ENCODE measurements at regions not wholly inside any gene's neighbourhood (a gene's known extent, or its start where the extent isn't known, plus 50 kb on each side); places are given as distances from the start of the nearest gene placed in this dataset.

- no peak for TF ChIP-seq CTCF (IDR thresholded peaks at IDR 0.05; ENCODE audit: unreplicated experiment)
- Mint-ChIP-seq H3K9me3 (ENCODE audit: low read depth) (peaks cover 12% of the 10 kb centered on the region), H3K4me3 (ENCODE audit: low read depth) (no peak overlapping the region), H3K36me3 (ENCODE audit: insufficient read depth) (no peaks in the 10 kb centered on the region), H3K27me3 (peaks cover 13% of the 10 kb centered on the region), H3K27ac (no peak overlapping the region), H3K4me1 (ENCODE audit: low read depth) (peaks cover 1% of the 10 kb centered on the region)
- DNase-seq (ENCODE audit: low spot score, unreplicated experiment) = no peak
Measured at GRCh38 chr5:133876266-133876665, 92.2 kb downstream of the C5orf15 start.

GRCh38 chr5:133875179-133875578, 93.2 kb downstream of the C5orf15 start:
- Mint-ChIP-seq H3K36me3 (ENCODE audit: insufficient read depth) (no peaks in the 10 kb centered on the region), H3K4me3 (ENCODE audit: low read depth) (no peak overlapping the region), H3K9me3 (ENCODE audit: low read depth) (peaks cover 12% of the 10 kb centered on the region), H3K27ac (no peak overlapping the region), H3K27me3 (peaks cover 18% of the 10 kb centered on the region), H3K4me1 (ENCODE audit: low read depth) (no peaks in the 10 kb centered on the region)
- no peak for TF ChIP-seq CTCF (IDR thresholded peaks at IDR 0.05; ENCODE audit: unreplicated experiment)
- DNase-seq (ENCODE audit: low spot score, unreplicated experiment) = no peak

- H3K27me3 Mint-ChIP-seq = peaks cover 9% of the 10 kb centered on the region
- no peak overlapping the region for H3K27ac Mint-ChIP-seq
- H3K36me3 Mint-ChIP-seq (ENCODE audit: insufficient read depth) = no peaks in the 10 kb centered on the region
- no peak for DNase-seq (ENCODE audit: low spot score, unreplicated experiment)
- no peak for TF ChIP-seq CTCF (IDR thresholded peaks at IDR 0.05; ENCODE audit: unreplicated experiment)
- H3K4me1 Mint-ChIP-seq (ENCODE audit: low read depth) = peaks cover 6% of the 10 kb centered on the region
- peaks cover 12% of the 10 kb centered on the region for H3K9me3 Mint-ChIP-seq (ENCODE audit: low read depth)
- no peak overlapping the region for H3K4me3 Mint-ChIP-seq (ENCODE audit: low read depth)
Measured at GRCh38 chr5:133873449-133873848, 95.0 kb downstream of the C5orf15 start.

- Mint-ChIP-seq H3K9me3 (ENCODE audit: low read depth) (peaks cover 12% of the 10 kb centered on the region), H3K4me3 (ENCODE audit: low read depth) (no peak overlapping the region), H3K4me1 (ENCODE audit: low read depth) (peaks cover 6% of the 10 kb centered on the region), H3K27me3 (peaks cover 19% of the 10 kb centered on the region), H3K36me3 (ENCODE audit: insufficient read depth) (no peaks in the 10 kb centered on the region), H3K27ac (no peak overlapping the region)
- no peak for DNase-seq (ENCODE audit: low spot score, unreplicated experiment)
- TF ChIP-seq CTCF (IDR thresholded peaks at IDR 0.05; ENCODE audit: unreplicated experiment) = no peak
Measured at GRCh38 chr5:133870661-133871060, 97.8 kb downstream of the C5orf15 start.

- H3K4me1 Mint-ChIP-seq (ENCODE audit: low read depth) = peaks cover 8% of the 10 kb centered on the region
- peaks cover 24% of the 10 kb centered on the region for H3K27me3 Mint-ChIP-seq
- H3K36me3 Mint-ChIP-seq (ENCODE audit: insufficient read depth) = no peaks in the 10 kb centered on the region
- H3K27ac Mint-ChIP-seq = no peak overlapping the region
- peaks cover 4% of the 10 kb centered on the region for H3K9me3 Mint-ChIP-seq (ENCODE audit: low read depth)
- TF ChIP-seq CTCF (IDR thresholded peaks at IDR 0.05; ENCODE audit: unreplicated experiment) = no peak
- H3K4me3 Mint-ChIP-seq (ENCODE audit: low read depth) = no peak overlapping the region
- DNase-seq (ENCODE audit: low spot score, unreplicated experiment) = no peak
Measured at GRCh38 chr5:133869519-133870335, 98.7 kb downstream of the C5orf15 start.

Data from progenitor cell of endocrine pancreas (in vitro differentiated cells).